IMR-90 (cell line): ENCODE measurements at regions not wholly inside any gene's neighbourhood (a gene's known extent, or its start where the extent isn't known, plus 50 kb on each side); places are given as distances from the start of the nearest gene placed in this dataset.

Experiments used
- ATAC-seq: fragments of 200-7000 bp; cut with Tn5 transposase; 2 replicates; pipeline ENCODE4 v1.9.1; 2020; ENCODE audit warnings: low read depth, mild to moderate bottlenecking, moderate library complexity
- BruUV-seq: library from RNA; stranded (reverse); fragments of 400-500 nt; replicated peaks from 2 replicates; lab custom pipeline; 2021; lab: Mats Ljungman, UMichigan
- CTCF ChIA-PET: fragments of 300-600 bp; formaldehyde crosslinking; extraction: SDS; loops from one replicate; lab custom pipeline; 2021; ENCODE audit warnings: antibody characterized with exemption; lab: Yijun Ruan, JAX
- POLR2A ChIA-PET: fragments of 300-600 bp; sonication (Branson Sonifier 250); formaldehyde crosslinking; loops from one replicate; lab custom pipeline; 2022; ENCODE audit warnings: antibody characterized with exemption; ENCODE audit not compliant: unreplicated experiment; lab: Charles Lee
- DNase-seq: peaks from one replicate; pipeline ENCODE4 v3.0.0; 2013
- H2AFZ ChIP-seq: replicated peaks from 2 replicates; pipeline ENCODE3; 2013; ENCODE audit warnings: low read length, mild to moderate bottlenecking; ENCODE audit not compliant: poor library complexity
- H2AK5ac ChIP-seq: 2 replicates; pipeline ENCODE4 v1.6.1; 2013; ENCODE audit warnings: low read depth, low read length, inconsistent platforms
- H2AK9ac ChIP-seq: replicated peaks from 2 replicates; pipeline ENCODE3; 2013; ENCODE audit warnings: mild to moderate bottlenecking, low read depth, low read length, moderate library complexity; ENCODE audit not compliant: poor library complexity
- H2BK120ac ChIP-seq: 2 replicates; pipeline ENCODE4 v1.6.1; 2013; ENCODE audit warnings: low read depth, low read length, inconsistent platforms
- H2BK15ac ChIP-seq: 3 replicates; pipeline ENCODE4 v1.6.1; 2013; ENCODE audit warnings: low read depth, low read length, inconsistent platforms
- H2BK20ac ChIP-seq: 2 replicates; pipeline ENCODE4 v1.6.1; 2013; ENCODE audit warnings: low read depth, mild to moderate bottlenecking, inconsistent platforms, low read length, moderate library complexity
- H2BK5ac ChIP-seq: 2 replicates; pipeline ENCODE4 v1.6.1; 2013; ENCODE audit warnings: mild to moderate bottlenecking, low read depth, low read length, inconsistent platforms; ENCODE audit not compliant: poor library complexity, severe bottlenecking
- H3K14ac ChIP-seq: replicated peaks from 2 replicates; pipeline ENCODE4 v1.6.1; 2013; ENCODE audit warnings: low read depth, low read length, inconsistent platforms
- H3K18ac ChIP-seq: 2 replicates; pipeline ENCODE4 v1.6.1; 2013; ENCODE audit warnings: low read depth, low read length, control low read depth
- H3K23ac ChIP-seq: 2 replicates; pipeline ENCODE4 v1.6.1; 2013; ENCODE audit warnings: low read depth, low read length, inconsistent platforms
- H3K27ac ChIP-seq: 2 replicates; pipeline ENCODE4 v1.5.1; 2013; ENCODE audit warnings: mild to moderate bottlenecking, control low read depth, low read length; ENCODE audit not compliant: insufficient read depth
- H3K27me3 ChIP-seq: 2 replicates; pipeline ENCODE4 v1.6.1; 2013; ENCODE audit warnings: low read length; ENCODE audit not compliant: control insufficient read depth, insufficient read depth
- H3K36me3 ChIP-seq: 2 replicates; pipeline ENCODE4 v1.6.1; 2013; ENCODE audit warnings: low read length, mixed read lengths; ENCODE audit not compliant: control insufficient read depth, insufficient read depth
- H3K4ac ChIP-seq: 2 replicates; pipeline ENCODE4 v1.6.1; 2013; ENCODE audit warnings: low read depth, low read length, inconsistent platforms
- H3K4me1 ChIP-seq: 2 replicates; pipeline ENCODE4 v1.6.1; 2013; ENCODE audit warnings: low read length, mixed read lengths; ENCODE audit not compliant: control insufficient read depth, insufficient read depth
- H3K4me2 ChIP-seq: 2 replicates; pipeline ENCODE4 v1.6.1; 2013; ENCODE audit warnings: low read depth, mild to moderate bottlenecking, control low read depth, low read length, moderate library complexity
- H3K4me3 ChIP-seq: 2 replicates; pipeline ENCODE4 v1.5.1; 2013; ENCODE audit warnings: low read depth, mild to moderate bottlenecking, control low read depth, low read length, moderate library complexity; ENCODE audit not compliant: insufficient read depth
- H3K56ac ChIP-seq: 2 replicates; pipeline ENCODE4 v1.6.1; 2013; ENCODE audit warnings: low read length, inconsistent platforms; ENCODE audit not compliant: insufficient read depth; ENCODE audit errors: extremely low read depth
- H3K79me1 ChIP-seq, 2 experiments: 2 replicates each; pipeline ENCODE4 v1.6.1; 2013; ENCODE audit warnings: low read length in 2 of 2, inconsistent platforms in 1 of 2, low read depth in 1 of 2
- H3K9ac ChIP-seq: 2 replicates; pipeline ENCODE4 v1.6.1; 2013; ENCODE audit warnings: low read depth, low read length, control low read depth
- H3K9me1 ChIP-seq: 2 replicates; pipeline ENCODE4 v1.6.1; 2013; ENCODE audit warnings: low read length, inconsistent platforms; ENCODE audit not compliant: insufficient read depth
- H3K9me3 ChIP-seq: 2 replicates; pipeline ENCODE4 v1.6.1; 2013; ENCODE audit warnings: low read length; ENCODE audit not compliant: control insufficient read depth, insufficient read depth
- H4K20me1 ChIP-seq: 2 replicates; pipeline ENCODE4 v1.6.1; 2013; ENCODE audit warnings: low read length, inconsistent platforms; ENCODE audit not compliant: insufficient read depth
- H4K5ac ChIP-seq: 2 replicates; pipeline ENCODE4 v1.6.1; 2013; ENCODE audit warnings: mild to moderate bottlenecking, low read depth, low read length, control low read depth
- H4K8ac ChIP-seq, 2 experiments: 2 replicates each; pipeline ENCODE4 v1.6.1; 2013; ENCODE audit warnings: low read depth in 2 of 2, low read length in 2 of 2, control low read depth in 1 of 2, inconsistent platforms in 1 of 2
- H4K91ac ChIP-seq: 2 replicates; pipeline ENCODE4 v1.6.1; 2013; ENCODE audit warnings: low read depth, low read length, inconsistent platforms; ENCODE audit not compliant: insufficient read depth
- BHLHE40 ChIP-seq: fragments of 150-350 bp; IDR thresholded peaks from 2 replicates; pipeline ENCODE4 v1.6.1; 2016; ENCODE audit warnings: mild to moderate bottlenecking, low read depth, low read length
- CEBPB ChIP-seq: IDR thresholded peaks from 2 replicates; pipeline ENCODE4 v1.6.1; 2012; ENCODE audit warnings: low read depth, low read length, improper control_type of control experiment
- CHD1 ChIP-seq: IDR thresholded peaks from 2 replicates; pipeline ENCODE4 v1.6.1; 2012; ENCODE audit warnings: low read depth, low read length, improper control_type of control experiment
- FOS ChIP-seq: fragments of 150-350 bp; IDR thresholded peaks from 2 replicates; pipeline ENCODE4 v1.6.1; 2016; ENCODE audit warnings: low read depth, low read length
- MXI1 ChIP-seq: IDR thresholded peaks from 2 replicates; pipeline ENCODE4 v1.6.1; 2012; ENCODE audit warnings: low read depth, mild to moderate bottlenecking, low read length, moderate library complexity, borderline replicate concordance
- NFE2L2 ChIP-seq: fragments of 150-350 bp; IDR thresholded peaks from 2 replicates; pipeline ENCODE4 v1.6.1; 2016; ENCODE audit warnings: low read depth, mild to moderate bottlenecking, low read length
- RAD21 ChIP-seq: IDR thresholded peaks from 2 replicates; pipeline ENCODE4 v1.6.1; 2012; ENCODE audit warnings: low read length, improper control_type of control experiment
- RFX5 ChIP-seq: IDR thresholded peaks from 2 replicates; pipeline ENCODE4 v1.8.0; 2012; ENCODE audit warnings: low read depth, mild to moderate bottlenecking, low read length, moderate library complexity
- WGBS, 2 experiments: methylation state at CpG; one replicate each; pipeline versions ENCODE4 v1.1.5 to v1.1.7; 2013; ENCODE audit warnings: missing lambda C conversion rate in 2 of 2; ENCODE audit not compliant: insufficient read length in 1 of 2; ENCODE audit errors: extremely low coverage in 2 of 2; 5-methylcytosine and 5-hydroxymethylcytosine counted together
- dilution Hi-C: fragments of 300-500 bp; cut with HindIII; formaldehyde crosslinking; loops from one replicate; pipeline ENCODE4 v1.14.3; 2018; ENCODE audit warnings: low sequenced_read_pairs; ENCODE audit not compliant: unreplicated experiment
- in situ Hi-C: fragments of 300-500 bp; cut with MboI; formaldehyde crosslinking; loops from 3 replicates; pipeline ENCODE4 v1.14.3; 2019; ENCODE audit warnings: low sequenced_read_pairs, inconsistent platforms, mixed read lengths
- intact Hi-C: fragments of 100-400 bp; cut with micrococcal nuclease; formaldehyde crosslinking; loops from 2 replicates; pipeline ENCODE4 v1.10.0; 2022
- TF ChIP-seq, protein P1 (sequence below): fragments of 150-350 bp; IDR thresholded peaks from 2 replicates; pipeline ENCODE4 v1.6.1; 2017; ENCODE audit warnings: mild to moderate bottlenecking, antibody characterized with exemption, low read length, low read depth
- TF ChIP-seq, protein P2 (sequence below): conservative IDR thresholded peaks from 2 replicates; pipeline ENCODE4 v1.5.1; 2012; ENCODE audit warnings: mild to moderate bottlenecking, low read depth, low read length, improper control_type of control experiment

DNA sequence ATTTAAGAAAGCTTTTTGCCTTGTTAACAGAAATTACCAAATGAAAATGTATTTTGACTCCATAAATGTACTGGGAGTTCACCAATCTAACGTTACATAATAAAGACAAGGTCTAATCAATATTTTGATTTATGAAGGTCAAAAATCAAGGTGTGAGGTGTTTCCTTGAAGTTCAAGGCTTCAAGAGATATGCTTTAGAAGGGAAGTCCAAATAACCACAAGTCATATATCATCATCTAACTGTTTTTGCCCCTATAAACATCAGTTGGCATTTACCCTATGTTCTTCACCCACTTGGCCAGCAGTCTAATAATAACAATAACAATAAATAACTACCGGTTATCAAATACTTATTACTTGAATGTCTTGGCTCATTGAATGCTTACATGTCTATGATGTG, 196.1 kb upstream of the ID2 start:
- Histone ChIP-seq H4K8ac (no peak overlapping the region), H3K4me1 (no peaks in the 10 kb centered on the region), H3K56ac (no peak overlapping the region), H4K5ac (no peak overlapping the region), H2BK120ac (no peak overlapping the region), H2AK5ac (no peak overlapping the region), H3K27ac (no peak overlapping the region), H3K18ac (no peak overlapping the region), H2BK15ac (no peak overlapping the region), H3K4me3 (no peak overlapping the region), H3K79me1 (no peaks in the 10 kb centered on the region), H3K9me3 (no peaks in the 10 kb centered on the region), H3K9ac (no peak overlapping the region), H2BK5ac (no peak overlapping the region), H4K20me1 (no peaks in the 10 kb centered on the region), H3K23ac (no peak overlapping the region), H3K14ac (no peak overlapping the region), H2BK20ac (no peak overlapping the region), H3K9me1 (no peaks in the 10 kb centered on the region), H3K27me3 (peaks cover 4% of the 10 kb centered on the region; the same call in 1 of the 2 replicates), H3K36me3 (no peaks in the 10 kb centered on the region), H3K4ac (no peak overlapping the region), H3K4me2 (no peak overlapping the region), H2AFZ (no peak overlapping the region), H4K91ac (no peak overlapping the region), H2AK9ac (no peak overlapping the region)
- no peak for DNase-seq
- POLR2A ChIA-PET, result no interaction called here
- WGBS, 2 experiments, result no CpG with 5 or more reads among the region's 2 CpGs
- dilution Hi-C loops, result no loop called here
- intact Hi-C loops, result no loop called here
- BruUV-seq, result no TSS peak
- in situ Hi-C loops, result no loop called here
- ATAC-seq, result no peak
- CTCF ChIA-PET, result no interaction called here
- no peak for TF ChIP-seq FOS
- TF ChIP-seq BHLHE40, result no peak
- TF ChIP-seq RAD21, result no peak
- no peak for TF ChIP-seq MXI1
- TF ChIP-seq, protein P1, sequence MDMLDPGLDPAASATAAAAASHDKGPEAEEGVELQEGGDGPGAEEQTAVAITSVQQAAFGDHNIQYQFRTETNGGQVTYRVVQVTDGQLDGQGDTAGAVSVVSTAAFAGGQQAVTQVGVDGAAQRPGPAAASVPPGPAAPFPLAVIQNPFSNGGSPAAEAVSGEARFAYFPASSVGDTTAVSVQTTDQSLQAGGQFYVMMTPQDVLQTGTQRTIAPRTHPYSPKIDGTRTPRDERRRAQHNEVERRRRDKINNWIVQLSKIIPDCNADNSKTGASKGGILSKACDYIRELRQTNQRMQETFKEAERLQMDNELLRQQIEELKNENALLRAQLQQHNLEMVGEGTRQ, result no peak
- TF ChIP-seq NFE2L2, result no peak
- no peak for TF ChIP-seq CEBPB
- TF ChIP-seq RFX5, result no peak
- no peak for TF ChIP-seq CHD1
- TF ChIP-seq, protein P2, sequence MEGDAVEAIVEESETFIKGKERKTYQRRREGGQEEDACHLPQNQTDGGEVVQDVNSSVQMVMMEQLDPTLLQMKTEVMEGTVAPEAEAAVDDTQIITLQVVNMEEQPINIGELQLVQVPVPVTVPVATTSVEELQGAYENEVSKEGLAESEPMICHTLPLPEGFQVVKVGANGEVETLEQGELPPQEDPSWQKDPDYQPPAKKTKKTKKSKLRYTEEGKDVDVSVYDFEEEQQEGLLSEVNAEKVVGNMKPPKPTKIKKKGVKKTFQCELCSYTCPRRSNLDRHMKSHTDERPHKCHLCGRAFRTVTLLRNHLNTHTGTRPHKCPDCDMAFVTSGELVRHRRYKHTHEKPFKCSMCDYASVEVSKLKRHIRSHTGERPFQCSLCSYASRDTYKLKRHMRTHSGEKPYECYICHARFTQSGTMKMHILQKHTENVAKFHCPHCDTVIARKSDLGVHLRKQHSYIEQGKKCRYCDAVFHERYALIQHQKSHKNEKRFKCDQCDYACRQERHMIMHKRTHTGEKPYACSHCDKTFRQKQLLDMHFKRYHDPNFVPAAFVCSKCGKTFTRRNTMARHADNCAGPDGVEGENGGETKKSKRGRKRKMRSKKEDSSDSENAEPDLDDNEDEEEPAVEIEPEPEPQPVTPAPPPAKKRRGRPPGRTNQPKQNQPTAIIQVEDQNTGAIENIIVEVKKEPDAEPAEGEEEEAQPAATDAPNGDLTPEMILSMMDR, result no peak
